T-cell (primary cell): ENCODE measurements at regions not wholly inside any gene's neighbourhood (a gene's known extent, or its start where the extent isn't known, plus 50 kb on each side); places are given as distances from the start of the nearest gene placed in this dataset.

Source experiments
- ATAC-seq, 4 experiments: fragments of 200-7000 bp in 3 of 4; fragments of 150-1000 bp in 1 of 4; cut with Tn5 transposase; replicated peaks in 1 of 4; 1 replicate in 3 of 4; 2 replicates in 1 of 4; pipeline ENCODE4 v1.10.0; 2021; ENCODE audit warnings: moderate library complexity in 3 of 4, mild to moderate bottlenecking in 2 of 4, moderate number of reproducible peaks in 1 of 4
- CTCF ChIA-PET, 2 donors: fragments of 300-600 bp; sonication (Branson Sonifier 250); formaldehyde crosslinking; loops; one replicate each; lab custom pipeline; 2022; ENCODE audit warnings: antibody characterized with exemption in 2 of 2; lab: Charles Lee
- POLR2A ChIA-PET, 2 donors: fragments of 300-600 bp; sonication (Branson Sonifier 250); formaldehyde crosslinking; loops; one replicate each; lab custom pipeline; 2022; ENCODE audit warnings: antibody characterized with exemption in 2 of 2; lab: Charles Lee
- DNase-seq, 35 experiments: peaks; one replicate each; pipeline versions ENCODE4 v3.0.0 to v3.0.0-alpha.2; 2013 to 2023
- H3K27ac ChIP-seq: one replicate; pipeline ENCODE4 v1.5.1; 2013; ENCODE audit warnings: low read length
- H3K27me3 ChIP-seq, 2 experiments: replicated peaks in 1 of 2; 1 replicate in 1 of 2; 2 replicates in 1 of 2; pipeline versions ENCODE4 v1.6.1 to v1.7.0; 2013; ENCODE audit warnings: low read length in 1 of 2, mixed read lengths in 1 of 2; ENCODE audit not compliant: control insufficient read depth in 2 of 2, insufficient read depth in 2 of 2; ENCODE audit errors: extremely low read depth in 1 of 2
- H3K36me3 ChIP-seq, 2 donors: 1 replicate in 1 of 2; 2 replicates in 1 of 2; pipeline versions ENCODE4 v1.6.1 to v1.7.0; 2013; ENCODE audit warnings: low read length in 1 of 2; ENCODE audit not compliant: control insufficient read depth in 2 of 2, insufficient read depth in 1 of 2; ENCODE audit errors: extremely low read depth in 1 of 2
- H3K4me1 ChIP-seq, 2 experiments: 1 replicate in 1 of 2; 2 replicates in 1 of 2; pipeline versions ENCODE4 v1.6.1 to v1.7.0; 2013; ENCODE audit warnings: low read length in 2 of 2, mixed read lengths in 1 of 2; ENCODE audit not compliant: insufficient read depth in 2 of 2, control insufficient read depth in 1 of 2; ENCODE audit errors: extremely low read depth in 1 of 2
- H3K4me3 ChIP-seq, 2 donors: 1 replicate in 1 of 2; 2 replicates in 1 of 2; pipeline versions ENCODE4 v1.5.1 to v1.7.0; 2013; ENCODE audit warnings: mild to moderate bottlenecking in 2 of 2, low read length in 1 of 2, moderate library complexity in 1 of 2; ENCODE audit not compliant: control insufficient read depth in 1 of 2; ENCODE audit errors: extremely low read depth in 1 of 2
- H3K9me3 ChIP-seq: 2 replicates; pipeline ENCODE4 v1.7.0; 2013
- H3K27ac Mint-ChIP-seq, 2 donors: one replicate each; pipeline ENCODE4 v1.8.0; 2020 to 2021; ENCODE audit warnings: mild to moderate bottlenecking in 2 of 2, mixed read lengths in 2 of 2
- H3K27me3 Mint-ChIP-seq, 2 donors: one replicate each; pipeline ENCODE4 v1.8.0; 2021 to 2022; ENCODE audit warnings: mixed read lengths in 2 of 2
- H3K36me3 Mint-ChIP-seq: one replicate; pipeline ENCODE4 v1.8.0; 2021; ENCODE audit warnings: mixed read lengths
- H3K4me1 Mint-ChIP-seq, 3 donors: one replicate each; pipeline ENCODE4 v1.8.0; 2020 to 2022; ENCODE audit warnings: mixed read lengths in 3 of 3, mild to moderate bottlenecking in 1 of 3
- H3K4me3 Mint-ChIP-seq, 3 donors: one replicate each; pipeline ENCODE4 v1.8.0; 2020 to 2022; ENCODE audit warnings: mild to moderate bottlenecking in 3 of 3, mixed read lengths in 3 of 3, moderate library complexity in 3 of 3
- H3K9me3 Mint-ChIP-seq, 3 donors: one replicate each; pipeline ENCODE4 v1.8.0; 2020 to 2022; ENCODE audit warnings: mixed read lengths in 3 of 3
- WGBS: methylation state at CpG from one replicate; pipeline ENCODE4 v1.1.5; 2013; ENCODE audit warnings: missing lambda C conversion rate; ENCODE audit not compliant: insufficient coverage; 5-methylcytosine and 5-hydroxymethylcytosine counted together

GRCh38 chr11:134730101-134730500 is 318.1 kb upstream of the B3GAT1 start:
- Histone ChIP-seq H3K4me1 (no peaks in the 10 kb centered on the region), H3K27ac (no peak overlapping the region), H3K27me3 (peaks cover 0 to 44% of the 10 kb centered on the region in 2 experiments), H3K9me3 (no peaks in the 10 kb centered on the region), H3K36me3 (no peaks in the 10 kb centered on the region), H3K4me3 (no peak overlapping the region)
- Mint-ChIP-seq H3K4me1 (peaks cover 0 to 8% (median 0%) of the 10 kb centered on the region in 3 donors), H3K4me3 (no peak overlapping the region), H3K27ac (no peak overlapping the region), H3K27me3 (peaks cover 31 to 37% of the 10 kb centered on the region in 2 donors), H3K36me3 (no peaks in the 10 kb centered on the region), H3K9me3 (no peaks in the 10 kb centered on the region)
- DNase-seq (no peak), ATAC-seq (no peak)
- 65% methylated on average over 4 of the region's 4 CpGs for WGBS
- ChIA-PET POLR2A (no interaction called here), CTCF (no interaction called here)

DNA sequence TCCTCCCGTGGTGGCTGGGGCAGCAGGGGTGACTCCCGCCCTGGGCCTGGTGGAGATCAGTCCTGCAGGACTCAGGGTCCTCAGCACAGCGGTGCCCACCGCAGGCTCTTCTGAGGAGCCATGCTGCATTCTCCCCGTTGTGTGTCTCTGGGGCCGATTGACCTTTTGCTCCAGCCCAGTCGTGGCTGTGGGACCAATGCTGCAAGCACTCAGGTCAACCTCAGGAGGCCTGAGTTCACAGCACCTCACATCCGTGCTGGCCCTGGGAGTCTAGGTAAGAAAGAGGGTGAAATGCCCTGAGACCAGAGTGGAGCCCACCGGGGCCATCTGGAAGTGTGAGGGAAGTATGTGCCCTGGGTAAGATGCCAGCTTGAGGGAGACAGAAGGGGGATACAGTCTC is 316.1 kb upstream of the B3GAT1 start:
- POLR2A ChIA-PET: no interaction called here

GRCh38 chr11:134727636-134728035 is 315.6 kb upstream of the B3GAT1 start:
- ChIA-PET CTCF (no interaction called here), POLR2A (no interaction called here)
- H3K27ac ChIP-seq: no peak overlapping the region
- H3K27me3 Mint-ChIP-seq: peaks cover 37 to 46% of the 10 kb centered on the region in 2 donors
- no peaks in the 10 kb centered on the region for H3K36me3 ChIP-seq
- WGBS: 70% methylated on average over 3 of the region's 5 CpGs
- H3K9me3 ChIP-seq: no peaks in the 10 kb centered on the region
- H3K4me1 Mint-ChIP-seq: no peaks in the 10 kb centered on the region
- DNase-seq (no peak), ATAC-seq (no peak)
- no peaks in the 10 kb centered on the region for H3K4me1 ChIP-seq
- no peak overlapping the region for H3K27ac Mint-ChIP-seq
- H3K27me3 ChIP-seq: peaks cover 0 to 49% of the 10 kb centered on the region in 2 experiments
- no peaks in the 10 kb centered on the region for H3K36me3 Mint-ChIP-seq
- no peaks in the 10 kb centered on the region for H3K9me3 Mint-ChIP-seq
- H3K4me3 Mint-ChIP-seq: no peak overlapping the region
- H3K4me3 ChIP-seq: no peak overlapping the region

More for the DNA sequence above, 316.1 kb upstream of the B3GAT1 start:
- no peaks in the 10 kb centered on the region for H3K4me1 Mint-ChIP-seq
- Histone ChIP-seq H3K27me3 (peaks cover 0 to 49% of the 10 kb centered on the region in 2 experiments), H3K36me3 (no peaks in the 10 kb centered on the region), H3K4me1 (no peaks in the 10 kb centered on the region), H3K4me3 (no peak overlapping the region), H3K27ac (no peak overlapping the region), H3K9me3 (no peaks in the 10 kb centered on the region)
- H3K36me3 Mint-ChIP-seq: no peaks in the 10 kb centered on the region
- DNase-seq (no peak), ATAC-seq (no peak)
- no peak overlapping the region for H3K4me3 Mint-ChIP-seq
- peaks cover 31 to 43% of the 10 kb centered on the region in 2 donors for H3K27me3 Mint-ChIP-seq
- 71% methylated on average over 9 of the region's 9 CpGs for WGBS
- H3K27ac Mint-ChIP-seq: no peak overlapping the region
- no peaks in the 10 kb centered on the region for H3K9me3 Mint-ChIP-seq
- CTCF ChIA-PET: no interaction called here

- ChIA-PET CTCF (no interaction called here), POLR2A (no interaction called here)
- DNase-seq (no peak), ATAC-seq (no peak)
- H3K27me3 Mint-ChIP-seq: peaks cover 37 to 43% of the 10 kb centered on the region in 2 donors
- WGBS: 100% methylated on average over 1 of the region's 13 CpGs
- no peaks in the 10 kb centered on the region for H3K4me1 Mint-ChIP-seq
- Histone ChIP-seq H3K4me3 (no peak overlapping the region), H3K4me1 (no peaks in the 10 kb centered on the region), H3K9me3 (no peaks in the 10 kb centered on the region), H3K36me3 (no peaks in the 10 kb centered on the region), H3K27ac (no peak overlapping the region), H3K27me3 (peaks cover 0 to 49% of the 10 kb centered on the region in 2 experiments)
- H3K9me3 Mint-ChIP-seq: no peaks in the 10 kb centered on the region
- no peak overlapping the region for H3K4me3 Mint-ChIP-seq
- no peak overlapping the region for H3K27ac Mint-ChIP-seq
- no peaks in the 10 kb centered on the region for H3K36me3 Mint-ChIP-seq
Observed at GRCh38 chr11:134727204-134727603, 315.2 kb upstream of the B3GAT1 start.

- Mint-ChIP-seq H3K27ac (no peak overlapping the region), H3K4me1 (no peaks in the 10 kb centered on the region), H3K4me3 (no peak overlapping the region), H3K36me3 (no peaks in the 10 kb centered on the region), H3K9me3 (no peaks in the 10 kb centered on the region), H3K27me3 (peaks cover 37 to 41% of the 10 kb centered on the region in 2 donors)
- CTCF ChIA-PET: no interaction called here
- POLR2A ChIA-PET: no interaction called here
- ATAC-seq (no peak), DNase-seq (no peak)
- Histone ChIP-seq H3K27me3 (peaks cover 0 to 47% of the 10 kb centered on the region in 2 experiments), H3K4me1 (no peaks in the 10 kb centered on the region), H3K4me3 (no peak overlapping the region), H3K36me3 (no peaks in the 10 kb centered on the region), H3K27ac (no peak overlapping the region), H3K9me3 (no peaks in the 10 kb centered on the region)
- 71% methylated on average over 13 of the region's 21 CpGs for WGBS
Observed at GRCh38 chr11:134725716-134726639, 313.9 kb upstream of the B3GAT1 start.

- ATAC-seq: no peak
- no peak for DNase-seq
- WGBS: 76% methylated on average over 12 of the region's 12 CpGs
- ChIA-PET POLR2A (no interaction called here), CTCF (no interaction called here)
- Mint-ChIP-seq H3K27me3 (peaks cover 37 to 43% of the 10 kb centered on the region in 2 donors), H3K4me3 (no peak overlapping the region), H3K36me3 (no peaks in the 10 kb centered on the region), H3K27ac (no peak overlapping the region), H3K4me1 (no peaks in the 10 kb centered on the region), H3K9me3 (no peaks in the 10 kb centered on the region)
- no peaks in the 10 kb centered on the region for H3K4me1 ChIP-seq
- H3K27me3 ChIP-seq: peaks cover 0 to 44% of the 10 kb centered on the region in 2 experiments
- H3K36me3 ChIP-seq: no peaks in the 10 kb centered on the region
- no peaks in the 10 kb centered on the region for H3K9me3 ChIP-seq
- H3K4me3 ChIP-seq: no peak overlapping the region
- no peak overlapping the region for H3K27ac ChIP-seq
Observed at GRCh38 chr11:134725211-134725610, 313.2 kb upstream of the B3GAT1 start.
